BE2C (cell line): ENCODE measurements at regions not wholly inside any gene's neighbourhood (a gene's known extent, or its start where the extent isn't known, plus 50 kb on each side); places are given as distances from the start of the nearest gene placed in this dataset.

Source experiments
- DNase-seq: peaks from one replicate; pipeline ENCODE4 v3.0.0-alpha.2; 2020
- H3K27me3 ChIP-seq: fragments of 250-450 bp; sonication (Bioruptor Pico); 2 replicates; pipeline ENCODE4 v1.5.1; 2020; ENCODE audit warnings: mild to moderate bottlenecking
- H3K36me3 ChIP-seq: fragments of 250-450 bp; sonication (Bioruptor Pico); 2 replicates; pipeline ENCODE4 v1.5.1; 2020; ENCODE audit warnings: mild to moderate bottlenecking
- H3K4me1 ChIP-seq: fragments of 250-450 bp; sonication (Bioruptor Pico); 2 replicates; pipeline ENCODE4 v1.5.1; 2020
- H3K4me3 ChIP-seq: 2 replicates; pipeline ENCODE4 v1.5.1; 2011; ENCODE audit warnings: low read depth, low read length
- H3K9me3 ChIP-seq: fragments of 250-450 bp; sonication (Bioruptor Pico); 2 replicates; pipeline ENCODE4 v1.5.1; 2020
- CTCF ChIP-seq: IDR thresholded peaks from 2 replicates; pipeline ENCODE4 v1.5.1; 2012; ENCODE audit warnings: mild to moderate bottlenecking, low read depth, low read length

- no peaks in the 10 kb centered on the region for H3K27me3 ChIP-seq
- H3K9me3 ChIP-seq = no peaks in the 10 kb centered on the region
- no peak overlapping the region for H3K4me3 ChIP-seq
- no peak for TF ChIP-seq CTCF
- H3K36me3 ChIP-seq = no peaks in the 10 kb centered on the region
- DNase-seq = no peak
- H3K4me1 ChIP-seq = no peaks in the 10 kb centered on the region
Observed at GRCh38 chr4:29310252-29310651, 1409.9 kb upstream of the PCDH7 start.

- Histone ChIP-seq H3K9me3 (no peaks in the 10 kb centered on the region), H3K4me1 (no peaks in the 10 kb centered on the region), H3K36me3 (no peaks in the 10 kb centered on the region), H3K4me3 (no peak overlapping the region), H3K27me3 (no peaks in the 10 kb centered on the region)
- no peak for DNase-seq
- no peak for TF ChIP-seq CTCF
Observed at GRCh38 chr4:29311247-29311646, 1408.9 kb upstream of the PCDH7 start.

- H3K36me3 ChIP-seq = no peaks in the 10 kb centered on the region
- TF ChIP-seq CTCF = no peak
- no peaks in the 10 kb centered on the region for H3K4me1 ChIP-seq
- no peaks in the 10 kb centered on the region for H3K9me3 ChIP-seq
- no peaks in the 10 kb centered on the region for H3K27me3 ChIP-seq
- H3K4me3 ChIP-seq = no peak overlapping the region
- DNase-seq = no peak
Observed at GRCh38 chr4:29319663-29320340, 1400.4 kb upstream of the PCDH7 start.

- Histone ChIP-seq H3K9me3 (no peaks in the 10 kb centered on the region), H3K27me3 (no peaks in the 10 kb centered on the region), H3K4me1 (no peaks in the 10 kb centered on the region), H3K4me3 (no peak overlapping the region), H3K36me3 (no peaks in the 10 kb centered on the region)
- TF ChIP-seq CTCF = no peak
- no peak for DNase-seq
Observed at GRCh38 chr4:29320947-29321620, 1399.1 kb upstream of the PCDH7 start.

GRCh38 chr4:29326004-29326403, 1394.2 kb upstream of the PCDH7 start:
- no peak for TF ChIP-seq CTCF
- Histone ChIP-seq H3K4me1 (no peaks in the 10 kb centered on the region), H3K9me3 (no peaks in the 10 kb centered on the region), H3K4me3 (no peak overlapping the region), H3K36me3 (no peaks in the 10 kb centered on the region), H3K27me3 (no peaks in the 10 kb centered on the region)
- no peak for DNase-seq

GRCh38 chr4:29326816-29327215, 1393.4 kb upstream of the PCDH7 start:
- no peak for TF ChIP-seq CTCF
- no peak for DNase-seq
- Histone ChIP-seq H3K4me1 (no peaks in the 10 kb centered on the region), H3K4me3 (no peak overlapping the region), H3K27me3 (no peaks in the 10 kb centered on the region), H3K9me3 (no peaks in the 10 kb centered on the region), H3K36me3 (no peaks in the 10 kb centered on the region)
